ENCODE measurements at regions not wholly inside any gene's neighbourhood (a gene's known extent, or its start where the extent isn't known, plus 50 kb on each side); places are given as distances from the start of the nearest gene placed in this dataset.

DNA sequence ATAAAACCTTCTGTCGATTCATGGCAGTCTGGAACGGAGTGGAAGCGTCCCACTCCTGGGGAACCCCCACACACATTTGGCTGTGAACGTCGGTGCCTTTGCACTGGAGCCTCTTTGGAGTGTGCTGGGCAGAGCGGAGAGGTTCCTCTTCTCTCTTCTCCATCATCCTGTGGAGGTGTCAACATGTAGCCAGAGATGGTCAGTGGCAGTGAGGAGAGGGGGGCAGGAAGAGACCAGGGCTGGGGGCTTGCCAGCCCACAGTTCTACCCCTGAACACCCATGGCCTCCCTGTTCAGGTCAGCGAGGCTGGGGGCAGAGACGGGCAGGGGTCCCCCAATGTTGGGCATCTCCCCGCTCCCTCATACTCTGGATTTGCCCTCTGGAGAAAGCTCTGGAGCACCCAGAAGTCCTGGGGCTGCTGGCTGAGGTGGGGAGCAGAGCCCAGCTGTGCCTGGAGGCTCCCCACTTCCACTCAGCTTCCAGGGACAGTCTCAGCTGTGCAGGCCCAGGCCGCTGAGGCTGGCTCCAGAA is 223.7 kb downstream of the SEC14L1 start:
- Histone ChIP-seq H3K9me3 (ENCODE audit: low read length) (no peaks in the 10 kb centered on the region), H3K4me3 (replicated peaks in 1 of 3; ENCODE audit: insufficient read depth in 1 of 3, low read depth in 2 of 3, low read length in 3 of 3) (no peak overlapping the region), H3K4me2 (ENCODE audit: low read depth, low read length) (no peak overlapping the region), H2AFZ (ENCODE audit: low read length) (no peak overlapping the region), H3K9ac (ENCODE audit: insufficient read depth, low read depth, low read length) (no peak overlapping the region), H3K36me3 (replicated peaks in 1 of 2; ENCODE audit: control insufficient read depth in 1 of 2, insufficient read depth in 2 of 2, low read length in 2 of 2) (peaks cover 4 to 8% of the 10 kb centered on the region in 2 experiments; a peak in 3 of 5 replicates), H3K27ac (ENCODE audit: extremely low read length, insufficient read depth, low read length) (peak overlapping the region; percentile 61), H4K20me1 (ENCODE audit: insufficient read depth, low read length) (peaks cover 44% of the 10 kb centered on the region), H3K79me2 (ENCODE audit: insufficient read depth, low read length) (peaks cover 80% of the 10 kb centered on the region), H3K27me3 (ENCODE audit: control insufficient read depth in 1 of 2, insufficient read depth in 2 of 2, low read length in 2 of 2) (no peaks in the 10 kb centered on the region), H3K4me1 (ENCODE audit: insufficient read depth, low read length) (peaks cover 56% of the 10 kb centered on the region)
- CTCF ChIA-PET (ENCODE audit: low intra/inter-chr PET ratio, low total read pairs), result no interaction called here
- intact Hi-C loops (cut with micrococcal nuclease; ENCODE audit: unreplicated experiment) (no loop called here), in situ Hi-C loops (cut with HindIII; ENCODE audit: extremely low pct_ligation_motif_present, low pct_unique_long_range_greater_than_20kb) (no loop called here)
- no peak for ATAC-seq
- FAIRE-seq, result no peak
- BruUV-seq (replicated peaks), result no TSS peak
- POLR2A ChIA-PET, result interaction anchor here (2.3 kb wide), 1 partner anchor 10 kb away, joined by 9 read pairs; no protein-coding TSS in a partner anchor
- 84% methylated on average over 8 of the region's 10 CpGs for WGBS (ENCODE audit: low lambda C conversion rate)
- no peak for DNase-seq (ENCODE audit: low spot score)
- TF ChIP-seq, protein P1, sequence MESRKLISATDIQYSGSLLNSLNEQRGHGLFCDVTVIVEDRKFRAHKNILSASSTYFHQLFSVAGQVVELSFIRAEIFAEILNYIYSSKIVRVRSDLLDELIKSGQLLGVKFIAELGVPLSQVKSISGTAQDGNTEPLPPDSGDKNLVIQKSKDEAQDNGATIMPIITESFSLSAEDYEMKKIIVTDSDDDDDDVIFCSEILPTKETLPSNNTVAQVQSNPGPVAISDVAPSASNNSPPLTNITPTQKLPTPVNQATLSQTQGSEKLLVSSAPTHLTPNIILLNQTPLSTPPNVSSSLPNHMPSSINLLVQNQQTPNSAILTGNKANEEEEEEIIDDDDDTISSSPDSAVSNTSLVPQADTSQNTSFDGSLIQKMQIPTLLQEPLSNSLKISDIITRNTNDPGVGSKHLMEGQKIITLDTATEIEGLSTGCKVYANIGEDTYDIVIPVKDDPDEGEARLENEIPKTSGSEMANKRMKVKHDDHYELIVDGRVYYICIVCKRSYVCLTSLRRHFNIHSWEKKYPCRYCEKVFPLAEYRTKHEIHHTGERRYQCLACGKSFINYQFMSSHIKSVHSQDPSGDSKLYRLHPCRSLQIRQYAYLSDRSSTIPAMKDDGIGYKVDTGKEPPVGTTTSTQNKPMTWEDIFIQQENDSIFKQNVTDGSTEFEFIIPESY (CRISPR knock-in tag; IDR thresholded peaks at IDR 0.05), result no peak
- TF ChIP-seq PRPF4 (IDR thresholded peaks at IDR 0.05; ENCODE audit: low read depth, low read length, poor library complexity, severe bottlenecking) (peak; percentile 34), RBM39 (IDR thresholded peaks at IDR 0.05; ENCODE audit: low read depth, low read length, poor library complexity, severe bottlenecking) (peak; percentile 31), ARNTL (CRISPR knock-in tag; IDR thresholded peaks at IDR 0.05) (no peak), ZNF747 (CRISPR knock-in tag; IDR thresholded peaks at IDR 0.05; ENCODE audit: borderline replicate concordance) (no peak), ASH2L (IDR thresholded peaks at IDR 0.05; ENCODE audit: insufficient read length, low read depth, low read length) (no peak), ZNF75D (CRISPR knock-in tag; IDR thresholded peaks at IDR 0.05; ENCODE audit: borderline replicate concordance) (no peak), ZNF614 (CRISPR knock-in tag; IDR thresholded peaks at IDR 0.05; ENCODE audit: borderline replicate concordance) (no peak), UBTF (CRISPR knock-in tag; IDR thresholded peaks at IDR 0.05) (0 out of 2 replicates have a peak, but pooled peaks have one; percentile 6), PPARG (CRISPR knock-in tag; conservative IDR thresholded peaks at IDR 0.05) (no peak), RXRA (CRISPR knock-in tag; IDR thresholded peaks at IDR 0.05) (0 out of 2 replicates have a peak, but pooled peaks have one; percentile 5)
- TF ChIP-seq, protein P2, sequence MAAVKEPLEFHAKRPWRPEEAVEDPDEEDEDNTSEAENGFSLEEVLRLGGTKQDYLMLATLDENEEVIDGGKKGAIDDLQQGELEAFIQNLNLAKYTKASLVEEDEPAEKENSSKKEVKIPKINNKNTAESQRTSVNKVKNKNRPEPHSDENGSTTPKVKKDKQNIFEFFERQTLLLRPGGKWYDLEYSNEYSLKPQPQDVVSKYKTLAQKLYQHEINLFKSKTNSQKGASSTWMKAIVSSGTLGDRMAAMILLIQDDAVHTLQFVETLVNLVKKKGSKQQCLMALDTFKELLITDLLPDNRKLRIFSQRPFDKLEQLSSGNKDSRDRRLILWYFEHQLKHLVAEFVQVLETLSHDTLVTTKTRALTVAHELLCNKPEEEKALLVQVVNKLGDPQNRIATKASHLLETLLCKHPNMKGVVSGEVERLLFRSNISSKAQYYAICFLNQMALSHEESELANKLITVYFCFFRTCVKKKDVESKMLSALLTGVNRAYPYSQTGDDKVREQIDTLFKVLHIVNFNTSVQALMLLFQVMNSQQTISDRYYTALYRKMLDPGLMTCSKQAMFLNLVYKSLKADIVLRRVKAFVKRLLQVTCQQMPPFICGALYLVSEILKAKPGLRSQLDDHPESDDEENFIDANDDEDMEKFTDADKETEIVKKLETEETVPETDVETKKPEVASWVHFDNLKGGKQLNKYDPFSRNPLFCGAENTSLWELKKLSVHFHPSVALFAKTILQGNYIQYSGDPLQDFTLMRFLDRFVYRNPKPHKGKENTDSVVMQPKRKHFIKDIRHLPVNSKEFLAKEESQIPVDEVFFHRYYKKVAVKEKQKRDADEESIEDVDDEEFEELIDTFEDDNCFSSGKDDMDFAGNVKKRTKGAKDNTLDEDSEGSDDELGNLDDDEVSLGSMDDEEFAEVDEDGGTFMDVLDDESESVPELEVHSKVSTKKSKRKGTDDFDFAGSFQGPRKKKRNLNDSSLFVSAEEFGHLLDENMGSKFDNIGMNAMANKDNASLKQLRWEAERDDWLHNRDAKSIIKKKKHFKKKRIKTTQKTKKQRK (IDR thresholded peaks at IDR 0.05; ENCODE audit: low read length), result no peak
- TF ChIP-seq, protein P3, sequence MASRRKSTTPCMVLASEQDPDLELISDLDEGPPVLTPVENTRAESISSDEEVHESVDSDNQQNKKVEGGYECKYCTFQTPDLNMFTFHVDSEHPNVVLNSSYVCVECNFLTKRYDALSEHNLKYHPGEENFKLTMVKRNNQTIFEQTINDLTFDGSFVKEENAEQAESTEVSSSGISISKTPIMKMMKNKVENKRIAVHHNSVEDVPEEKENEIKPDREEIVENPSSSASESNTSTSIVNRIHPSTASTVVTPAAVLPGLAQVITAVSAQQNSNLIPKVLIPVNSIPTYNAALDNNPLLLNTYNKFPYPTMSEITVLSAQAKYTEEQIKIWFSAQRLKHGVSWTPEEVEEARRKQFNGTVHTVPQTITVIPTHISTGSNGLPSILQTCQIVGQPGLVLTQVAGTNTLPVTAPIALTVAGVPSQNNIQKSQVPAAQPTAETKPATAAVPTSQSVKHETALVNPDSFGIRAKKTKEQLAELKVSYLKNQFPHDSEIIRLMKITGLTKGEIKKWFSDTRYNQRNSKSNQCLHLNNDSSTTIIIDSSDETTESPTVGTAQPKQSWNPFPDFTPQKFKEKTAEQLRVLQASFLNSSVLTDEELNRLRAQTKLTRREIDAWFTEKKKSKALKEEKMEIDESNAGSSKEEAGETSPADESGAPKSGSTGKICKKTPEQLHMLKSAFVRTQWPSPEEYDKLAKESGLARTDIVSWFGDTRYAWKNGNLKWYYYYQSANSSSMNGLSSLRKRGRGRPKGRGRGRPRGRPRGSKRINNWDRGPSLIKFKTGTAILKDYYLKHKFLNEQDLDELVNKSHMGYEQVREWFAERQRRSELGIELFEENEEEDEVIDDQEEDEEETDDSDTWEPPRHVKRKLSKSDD (CRISPR knock-in tag; IDR thresholded peaks at IDR 0.05; ENCODE audit: low read depth), result no peak

All from HepG2 (cell line).